GM21717 (cell line): ENCODE measurements at regions not wholly inside any gene's neighbourhood (a gene's known extent, or its start where the extent isn't known, plus 50 kb on each side); places are given as distances from the start of the nearest gene placed in this dataset.
"Not testable (repeated sequence)": the region's sequence is repeated elsewhere in the genome, so short reads cannot be mapped to it uniquely, and the experiment has no call there.

Experiments used
- ATAC-seq: cut with Tn5 transposase; IDR thresholded peaks from one replicate; pipeline ENCODE4 v1.9.1; 2021; ENCODE audit warnings: mild to moderate bottlenecking, moderate library complexity; ENCODE audit not compliant: unreplicated experiment

GRCh38 chr2:146777181-146777580 is 1067.6 kb upstream of the ACVR2A start:
- ATAC-seq, result no peak

GRCh38 chr2:146776596-146776995 is 1068.2 kb upstream of the ACVR2A start:
- no peak for ATAC-seq

- ATAC-seq, result no peak
Measured at GRCh38 chr2:146771531-146771930, 1073.3 kb upstream of the ACVR2A start.

- ATAC-seq, result no peak
Measured at GRCh38 chr2:146764301-146764700, 1080.5 kb upstream of the ACVR2A start.

- ATAC-seq, result no peak
Measured at GRCh38 chr2:146762786-146763185, 1082.0 kb upstream of the ACVR2A start.

GRCh38 chr2:146754606-146755005 is 1090.2 kb upstream of the ACVR2A start:
- no peak for ATAC-seq

- no peak for ATAC-seq
Measured at GRCh38 chr2:146748046-146748445, 1096.8 kb upstream of the ACVR2A start.

GRCh38 chr2:146741260-146741659 is 1103.6 kb upstream of the ACVR2A start:
- no peak for ATAC-seq

GRCh38 chr2:146734821-146735190 is 1110.0 kb upstream of the ACVR2A start:
- ATAC-seq, result no peak

GRCh38 chr2:146734042-146734820 is 1110.6 kb upstream of the ACVR2A start:
- ATAC-seq, result peak; percentile 83

- ATAC-seq, result no peak
Measured at GRCh38 chr2:146730882-146731281, 1113.9 kb upstream of the ACVR2A start.

GRCh38 chr2:146721486-146721885 is 1123.3 kb upstream of the ACVR2A start:
- ATAC-seq, result no peak

GRCh38 chr2:146720170-146720569 is 1124.7 kb upstream of the ACVR2A start:
- ATAC-seq, result no peak

GRCh38 chr2:146716591-146716990 is 1128.2 kb upstream of the ACVR2A start:
- no peak for ATAC-seq

- ATAC-seq, result no peak
Measured at GRCh38 chr2:146709004-146709403, 1135.8 kb upstream of the ACVR2A start.

GRCh38 chr2:146701183-146701582 is 1143.6 kb upstream of the ACVR2A start:
- ATAC-seq, result no peak

GRCh38 chr2:146697307-146697706 is 1147.5 kb upstream of the ACVR2A start:
- ATAC-seq, result no peak

GRCh38 chr2:146696787-146697186 is 1148.0 kb upstream of the ACVR2A start:
- ATAC-seq, result not testable (repeated sequence)

- ATAC-seq, result no peak
Measured at GRCh38 chr2:146681991-146682390, 1162.8 kb upstream of the ACVR2A start.

GRCh38 chr2:146678516-146678915 is 1166.3 kb upstream of the ACVR2A start:
- ATAC-seq, result no peak

- ATAC-seq, result no peak
Measured at GRCh38 chr2:146677280-146677679, 1167.5 kb upstream of the ACVR2A start.

GRCh38 chr2:146669735-146670134 is 1175.1 kb upstream of the ACVR2A start:
- ATAC-seq, result no peak

- ATAC-seq, result no peak
Measured at GRCh38 chr2:146666340-146666739, 1178.5 kb upstream of the ACVR2A start.
